ENCODE measurements at regions not wholly inside any gene's neighbourhood (a gene's known extent, or its start where the extent isn't known, plus 50 kb on each side); places are given as distances from the start of the nearest gene placed in this dataset.
"Not testable (repeated sequence)": the region's sequence is repeated elsewhere in the genome, so short reads cannot be mapped to it uniquely, and the experiment has no call there.

DNA sequence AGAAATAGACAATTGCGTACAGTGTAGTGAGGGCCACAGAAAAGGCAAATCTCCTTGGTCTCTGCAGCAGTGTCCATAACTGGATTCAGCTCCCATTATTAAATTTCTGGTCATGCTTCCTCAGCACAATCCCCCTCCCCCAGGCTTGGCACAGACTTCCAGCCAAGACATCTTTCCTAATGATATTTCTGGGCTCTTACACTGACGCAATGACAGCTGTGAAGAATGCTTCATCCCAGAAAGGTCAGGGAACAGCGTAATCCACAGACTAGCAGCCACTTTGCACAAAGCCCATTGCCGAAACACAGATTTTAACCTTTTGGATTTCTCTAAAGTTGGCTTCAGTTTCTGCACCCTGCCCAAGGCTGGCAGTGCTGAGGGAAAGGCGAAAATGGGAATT, 597.6 kb upstream of the CPEB2 start:
- H3K27me3 ChIP-seq, result no peaks in the 10 kb centered on the region
- Mint-ChIP-seq H3K27me3 (ENCODE audit: insufficient read depth, low read depth) (peaks cover 2% of the 10 kb centered on the region), H3K27ac (no peak overlapping the region), H3K4me1 (no peaks in the 10 kb centered on the region), H3K36me3 (no peaks in the 10 kb centered on the region), H3K9me3 (peaks cover 3% of the 10 kb centered on the region), H3K4me3 (no peak overlapping the region)
- no peaks in the 10 kb centered on the region for H3K36me3 ChIP-seq
- no peaks in the 10 kb centered on the region for H3K79me2 ChIP-seq (ENCODE audit: low read depth)
- no peak overlapping the region for H3K4me3 ChIP-seq
- no peaks in the 10 kb centered on the region for H3F3A ChIP-seq (ENCODE audit: low read depth)
- DNase-seq (ENCODE audit: low spot score), result no peak
- no peaks in the 10 kb centered on the region for H3K4me1 ChIP-seq
- no peaks in the 10 kb centered on the region for H3K9me3 ChIP-seq (ENCODE audit: low read depth)
- no peak overlapping the region for H3K27ac ChIP-seq
- TF ChIP-seq EZH2phosphoT487 (IDR thresholded peaks at IDR 0.05) (no peak), EZH2 (IDR thresholded peaks at IDR 0.05) (no peak)
- TF ChIP-seq, protein P1, sequence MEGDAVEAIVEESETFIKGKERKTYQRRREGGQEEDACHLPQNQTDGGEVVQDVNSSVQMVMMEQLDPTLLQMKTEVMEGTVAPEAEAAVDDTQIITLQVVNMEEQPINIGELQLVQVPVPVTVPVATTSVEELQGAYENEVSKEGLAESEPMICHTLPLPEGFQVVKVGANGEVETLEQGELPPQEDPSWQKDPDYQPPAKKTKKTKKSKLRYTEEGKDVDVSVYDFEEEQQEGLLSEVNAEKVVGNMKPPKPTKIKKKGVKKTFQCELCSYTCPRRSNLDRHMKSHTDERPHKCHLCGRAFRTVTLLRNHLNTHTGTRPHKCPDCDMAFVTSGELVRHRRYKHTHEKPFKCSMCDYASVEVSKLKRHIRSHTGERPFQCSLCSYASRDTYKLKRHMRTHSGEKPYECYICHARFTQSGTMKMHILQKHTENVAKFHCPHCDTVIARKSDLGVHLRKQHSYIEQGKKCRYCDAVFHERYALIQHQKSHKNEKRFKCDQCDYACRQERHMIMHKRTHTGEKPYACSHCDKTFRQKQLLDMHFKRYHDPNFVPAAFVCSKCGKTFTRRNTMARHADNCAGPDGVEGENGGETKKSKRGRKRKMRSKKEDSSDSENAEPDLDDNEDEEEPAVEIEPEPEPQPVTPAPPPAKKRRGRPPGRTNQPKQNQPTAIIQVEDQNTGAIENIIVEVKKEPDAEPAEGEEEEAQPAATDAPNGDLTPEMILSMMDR (IDR thresholded peaks at IDR 0.05), result no peak
- H4K20me1 ChIP-seq (ENCODE audit: low read depth), result no peaks in the 10 kb centered on the region
- no peak overlapping the region for H3K4me2 ChIP-seq
- no peak overlapping the region for H2AFZ ChIP-seq (replicated peaks)
- H3K9ac ChIP-seq, result no peak overlapping the region

DNA sequence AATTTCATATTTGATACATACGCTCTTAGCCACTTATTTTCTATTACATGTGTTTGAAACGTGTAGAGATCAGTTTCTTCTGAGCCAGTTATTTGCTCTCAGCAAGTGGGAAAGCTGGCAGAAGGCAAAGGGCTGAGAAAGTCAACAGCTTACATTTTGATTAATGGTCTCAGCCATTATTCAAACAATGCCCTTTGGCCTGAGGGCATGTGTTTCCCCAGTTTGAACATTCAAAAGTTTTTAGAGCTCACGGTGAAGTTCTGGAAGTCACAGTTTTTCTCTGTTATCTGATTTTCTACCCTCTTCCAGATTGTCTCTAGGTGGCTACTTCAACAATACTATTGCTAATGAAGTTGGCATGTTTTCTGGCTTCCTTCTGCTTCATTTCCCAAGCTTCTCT, 591.8 kb upstream of the CPEB2 start:
- Mint-ChIP-seq H3K27me3 (ENCODE audit: insufficient read depth, low read depth) (peaks cover 2% of the 10 kb centered on the region), H3K4me3 (no peak overlapping the region), H3K27ac (no peak overlapping the region), H3K36me3 (no peaks in the 10 kb centered on the region), H3K4me1 (peaks cover 4% of the 10 kb centered on the region), H3K9me3 (no peaks in the 10 kb centered on the region)
- no peaks in the 10 kb centered on the region for H3K4me1 ChIP-seq
- no peaks in the 10 kb centered on the region for H3K36me3 ChIP-seq
- no peaks in the 10 kb centered on the region for H3K79me2 ChIP-seq (ENCODE audit: low read depth)
- no peaks in the 10 kb centered on the region for H3K27me3 ChIP-seq
- no peak overlapping the region for H2AFZ ChIP-seq (replicated peaks)
- no peaks in the 10 kb centered on the region for H3F3A ChIP-seq (ENCODE audit: low read depth)
- no peak for TF ChIP-seq EZH2phosphoT487 (IDR thresholded peaks at IDR 0.05)
- TF ChIP-seq, protein P1 (IDR thresholded peaks at IDR 0.05), result no peak
- no peak for TF ChIP-seq EZH2 (IDR thresholded peaks at IDR 0.05)
- no peak overlapping the region for H3K9ac ChIP-seq
- H3K4me2 ChIP-seq, result no peak overlapping the region
- no peaks in the 10 kb centered on the region for H4K20me1 ChIP-seq (ENCODE audit: low read depth)
- no peak overlapping the region for H3K27ac ChIP-seq
- DNase-seq (ENCODE audit: low spot score), result no peak
- H3K9me3 ChIP-seq (ENCODE audit: low read depth), result no peaks in the 10 kb centered on the region
- no peak overlapping the region for H3K4me3 ChIP-seq

DNA sequence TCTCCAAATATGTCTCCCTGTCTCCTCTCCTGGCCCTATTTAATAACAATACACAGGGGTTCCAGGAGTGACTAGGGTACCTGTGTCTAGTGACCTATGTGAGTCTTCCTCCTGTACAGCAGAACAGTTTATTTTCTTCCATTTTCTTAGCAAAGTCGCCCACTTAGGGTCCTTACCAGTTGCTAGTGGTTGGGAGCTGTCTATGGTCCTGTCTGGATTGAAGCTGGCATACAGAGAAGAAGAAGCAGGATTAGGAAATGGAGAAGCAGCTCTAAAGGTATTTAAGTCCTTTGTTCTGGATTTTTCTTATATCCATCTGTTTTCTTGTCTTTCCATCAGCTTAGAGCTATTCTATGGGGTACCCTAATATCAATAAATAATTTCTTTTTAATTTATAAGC, 587.1 kb upstream of the CPEB2 start:
- peaks cover 4% of the 10 kb centered on the region for H3K4me1 Mint-ChIP-seq
- H3K79me2 ChIP-seq (ENCODE audit: low read depth), result no peaks in the 10 kb centered on the region
- H3K4me3 ChIP-seq, result no peak overlapping the region
- no peaks in the 10 kb centered on the region for H3K27me3 ChIP-seq
- no peaks in the 10 kb centered on the region for H3F3A ChIP-seq (ENCODE audit: low read depth)
- no peak overlapping the region for H3K27ac ChIP-seq
- no peak overlapping the region for H3K9ac ChIP-seq
- H3K36me3 Mint-ChIP-seq, result no peaks in the 10 kb centered on the region
- H2AFZ ChIP-seq (replicated peaks), result no peak overlapping the region
- no peak overlapping the region for H3K27ac Mint-ChIP-seq
- no peaks in the 10 kb centered on the region for H3K9me3 ChIP-seq (ENCODE audit: low read depth)
- TF ChIP-seq EZH2 (IDR thresholded peaks at IDR 0.05) (no peak), EZH2phosphoT487 (IDR thresholded peaks at IDR 0.05) (no peak)
- TF ChIP-seq, protein P1 (IDR thresholded peaks at IDR 0.05), result no peak
- no peaks in the 10 kb centered on the region for H3K9me3 Mint-ChIP-seq
- H3K36me3 ChIP-seq, result no peaks in the 10 kb centered on the region
- H3K4me1 ChIP-seq, result no peaks in the 10 kb centered on the region
- no peak overlapping the region for H3K4me2 ChIP-seq
- no peak overlapping the region for H3K4me3 Mint-ChIP-seq
- H3K27me3 Mint-ChIP-seq (ENCODE audit: insufficient read depth, low read depth), result no peaks in the 10 kb centered on the region
- peak; percentile 56 for DNase-seq (ENCODE audit: low spot score)
- no peaks in the 10 kb centered on the region for H4K20me1 ChIP-seq (ENCODE audit: low read depth)

DNA sequence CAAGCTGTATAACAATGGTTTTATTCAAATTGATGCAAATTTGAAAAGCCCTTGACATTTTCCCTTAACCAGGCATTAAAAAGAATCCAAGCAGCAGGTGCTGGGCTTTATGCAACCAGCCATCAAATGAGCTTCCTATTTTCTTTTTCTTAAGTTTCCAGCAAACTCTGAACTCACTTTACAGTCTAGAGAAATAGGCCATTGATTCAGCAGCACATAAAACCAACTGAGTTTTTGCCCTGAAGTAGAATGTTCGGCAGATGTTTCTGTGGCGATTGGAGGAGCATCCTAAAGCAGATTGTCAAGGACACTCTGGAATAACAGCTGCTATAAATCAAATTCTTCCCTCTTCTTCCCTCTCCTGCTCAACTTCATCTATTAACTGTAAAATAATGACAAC, 582.8 kb upstream of the CPEB2 start:
- H3K4me1 Mint-ChIP-seq, result no peaks in the 10 kb centered on the region
- H3K36me3 Mint-ChIP-seq, result no peaks in the 10 kb centered on the region
- H3K9me3 Mint-ChIP-seq, result peaks cover 3% of the 10 kb centered on the region
- Histone ChIP-seq H3K79me2 (ENCODE audit: low read depth) (no peaks in the 10 kb centered on the region), H3K36me3 (no peaks in the 10 kb centered on the region), H3K4me2 (no peak overlapping the region), H3K9ac (no peak overlapping the region), H3K27me3 (no peaks in the 10 kb centered on the region), H2AFZ (replicated peaks) (no peak overlapping the region), H3K9me3 (ENCODE audit: low read depth) (no peaks in the 10 kb centered on the region), H3K4me3 (no peak overlapping the region), H4K20me1 (ENCODE audit: low read depth) (no peaks in the 10 kb centered on the region), H3K27ac (no peak overlapping the region), H3F3A (ENCODE audit: low read depth) (no peaks in the 10 kb centered on the region), H3K4me1 (no peaks in the 10 kb centered on the region)
- no peak for TF ChIP-seq EZH2 (IDR thresholded peaks at IDR 0.05)
- TF ChIP-seq, protein P1 (IDR thresholded peaks at IDR 0.05), result no peak
- no peak for TF ChIP-seq EZH2phosphoT487 (IDR thresholded peaks at IDR 0.05)
- DNase-seq (ENCODE audit: low spot score), result no peak
- H3K4me3 Mint-ChIP-seq, result no peak overlapping the region
- H3K27me3 Mint-ChIP-seq (ENCODE audit: insufficient read depth, low read depth), result no peaks in the 10 kb centered on the region
- no peak overlapping the region for H3K27ac Mint-ChIP-seq

DNA sequence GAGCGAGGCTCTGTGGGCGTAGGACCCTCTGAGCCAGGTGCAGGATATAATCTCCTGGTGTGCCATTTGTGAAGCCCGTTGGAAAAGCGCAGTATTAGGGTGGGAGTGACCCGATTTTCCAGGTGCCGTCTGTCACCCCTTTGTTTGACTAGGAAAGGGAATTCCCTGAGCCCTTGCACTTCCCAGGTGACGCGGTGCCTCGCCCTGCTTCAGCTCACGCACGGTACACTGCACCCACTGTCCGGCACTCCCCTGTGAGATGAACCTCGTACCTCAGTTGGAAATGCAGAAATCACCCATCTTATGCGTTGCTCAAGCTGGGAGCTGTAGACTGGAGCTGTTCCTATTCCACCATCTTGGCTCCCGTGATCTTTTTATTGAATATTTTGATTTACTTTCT, 576.0 kb upstream of the CPEB2 start:
- H3K79me2 ChIP-seq (ENCODE audit: low read depth); H3K4me3 Mint-ChIP-seq; H4K20me1 ChIP-seq (ENCODE audit: low read depth); H3K36me3 Mint-ChIP-seq; H3K27me3 ChIP-seq; H2AFZ ChIP-seq (replicated peaks); H3K4me1 Mint-ChIP-seq; H3K9me3 ChIP-seq (ENCODE audit: low read depth); H3K4me1 ChIP-seq; H3F3A ChIP-seq (ENCODE audit: low read depth); H3K4me3 ChIP-seq; DNase-seq (ENCODE audit: low spot score); H3K4me2 ChIP-seq; H3K36me3 ChIP-seq; H3K9ac ChIP-seq; H3K27ac ChIP-seq; H3K27ac Mint-ChIP-seq; H3K27me3 Mint-ChIP-seq (ENCODE audit: insufficient read depth, low read depth): not testable (repeated sequence)
- H3K9me3 Mint-ChIP-seq, result peaks cover 11% of the 10 kb centered on the region
